A549 (cell line): ENCODE measurements at regions not wholly inside any gene's neighbourhood (a gene's known extent, or its start where the extent isn't known, plus 50 kb on each side); places are given as distances from the start of the nearest gene placed in this dataset.

Experiments used
- CTCF ChIP-seq: fragments of >200 bp; sonication (Bioruptor Twin); formaldehyde crosslinking; IDR thresholded peaks from 3 replicates; pipeline ENCODE4 v1.5.1; 2016
- EHMT2 ChIP-seq: fragments of 200-600 bp; sonication (generic); IDR thresholded peaks from 2 replicates; pipeline ENCODE4 v1.6.1; 2016; ENCODE audit warnings: antibody characterized with exemption, low read depth, mild to moderate bottlenecking, moderate library complexity
- EP300 ChIP-seq, 2 experiments: fragments of >200 bp; sonication (Bioruptor Twin); formaldehyde crosslinking; IDR thresholded peaks; 2 replicates in 1 of 2; 3 replicates in 1 of 2; pipeline ENCODE4 v1.6.1; 2016 to 2017
- JUNB ChIP-seq: fragments of >200 bp; sonication (Bioruptor Twin); formaldehyde crosslinking; IDR thresholded peaks from 2 replicates; pipeline ENCODE4 v1.6.1; 2016
- POLR2A ChIP-seq: IDR thresholded peaks from 2 replicates; pipeline ENCODE4 v1.6.1; 2012; ENCODE audit warnings: mild to moderate bottlenecking, low read length
- SMC3 ChIP-seq: fragments of >200 bp; sonication (Bioruptor Twin); formaldehyde crosslinking; IDR thresholded peaks from 3 replicates; pipeline ENCODE4 v1.6.1; 2018; ENCODE audit warnings: inconsistent platforms

DNA sequence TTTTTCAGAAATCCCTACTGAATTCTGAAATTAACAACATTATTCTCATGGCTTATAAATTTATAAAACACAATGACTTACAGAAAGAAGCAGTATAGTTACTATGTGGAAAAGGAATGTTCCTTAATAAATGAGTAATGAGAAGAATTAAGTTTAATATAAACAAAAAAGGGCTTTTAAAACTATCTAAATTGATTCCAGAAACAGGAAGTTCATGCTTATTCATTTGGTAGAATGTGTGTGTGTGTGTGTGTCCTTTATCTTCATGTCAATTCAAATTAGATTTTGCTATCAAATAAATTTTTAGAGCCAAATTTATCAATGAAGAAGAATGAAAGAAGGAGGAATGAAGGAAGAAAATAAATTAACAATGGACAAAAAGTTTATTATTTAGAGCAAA is 440.8 kb upstream of the LRRTM4 start:
- TF ChIP-seq CTCF = no peak
- TF ChIP-seq POLR2A = no peak
- TF ChIP-seq EP300 (IDR thresholded peaks at IDR 0.05) = no peak
- no peak for TF ChIP-seq EHMT2
- no peak for TF ChIP-seq JUNB
- no peak for TF ChIP-seq SMC3
